ENCODE measurements at regions not wholly inside any gene's neighbourhood (a gene's known extent, or its start where the extent isn't known, plus 50 kb on each side); places are given as distances from the start of the nearest gene placed in this dataset.

DNA sequence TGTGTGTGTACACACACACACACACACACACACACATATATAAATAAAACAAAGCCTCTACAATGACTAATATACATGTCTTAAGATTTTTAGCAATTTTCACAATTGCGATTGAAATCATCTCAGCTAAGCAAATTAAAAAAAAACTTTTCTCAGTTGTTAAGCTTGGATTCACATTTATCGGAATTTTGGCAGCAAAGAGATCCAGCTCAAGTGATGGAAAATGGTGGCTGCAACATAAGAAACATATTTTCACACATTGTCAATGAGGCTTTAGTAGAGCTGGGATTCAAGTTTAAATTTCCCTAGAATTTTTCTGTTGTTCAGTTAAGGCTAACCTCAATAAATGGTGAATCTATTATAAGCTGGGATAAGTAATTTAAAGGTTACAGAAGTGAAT, 768.6 kb upstream of the SORCS1 start:
- TF ChIP-seq, protein P1, sequence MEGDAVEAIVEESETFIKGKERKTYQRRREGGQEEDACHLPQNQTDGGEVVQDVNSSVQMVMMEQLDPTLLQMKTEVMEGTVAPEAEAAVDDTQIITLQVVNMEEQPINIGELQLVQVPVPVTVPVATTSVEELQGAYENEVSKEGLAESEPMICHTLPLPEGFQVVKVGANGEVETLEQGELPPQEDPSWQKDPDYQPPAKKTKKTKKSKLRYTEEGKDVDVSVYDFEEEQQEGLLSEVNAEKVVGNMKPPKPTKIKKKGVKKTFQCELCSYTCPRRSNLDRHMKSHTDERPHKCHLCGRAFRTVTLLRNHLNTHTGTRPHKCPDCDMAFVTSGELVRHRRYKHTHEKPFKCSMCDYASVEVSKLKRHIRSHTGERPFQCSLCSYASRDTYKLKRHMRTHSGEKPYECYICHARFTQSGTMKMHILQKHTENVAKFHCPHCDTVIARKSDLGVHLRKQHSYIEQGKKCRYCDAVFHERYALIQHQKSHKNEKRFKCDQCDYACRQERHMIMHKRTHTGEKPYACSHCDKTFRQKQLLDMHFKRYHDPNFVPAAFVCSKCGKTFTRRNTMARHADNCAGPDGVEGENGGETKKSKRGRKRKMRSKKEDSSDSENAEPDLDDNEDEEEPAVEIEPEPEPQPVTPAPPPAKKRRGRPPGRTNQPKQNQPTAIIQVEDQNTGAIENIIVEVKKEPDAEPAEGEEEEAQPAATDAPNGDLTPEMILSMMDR (IDR thresholded peaks at IDR 0.05; ENCODE audit: low read depth, low read length), result no peak
- Histone ChIP-seq H3K27ac (ENCODE audit: low read depth, low read length) (no peak overlapping the region), H3K27me3 (ENCODE audit: control insufficient read depth, insufficient read depth, low read length) (no peaks in the 10 kb centered on the region), H3K4me3 (ENCODE audit: low read depth, low read length) (no peak overlapping the region), H3K9me3 (ENCODE audit: control insufficient read depth, insufficient read depth, low read length) (peaks cover 3% of the 10 kb centered on the region; the same call in 1 of the 2 replicates)
- CTCF ChIA-PET, result no interaction called here
- no peak for DNase-seq (ENCODE audit: low read depth, low spot score)
- POLR2A ChIA-PET, result no interaction called here

DNA sequence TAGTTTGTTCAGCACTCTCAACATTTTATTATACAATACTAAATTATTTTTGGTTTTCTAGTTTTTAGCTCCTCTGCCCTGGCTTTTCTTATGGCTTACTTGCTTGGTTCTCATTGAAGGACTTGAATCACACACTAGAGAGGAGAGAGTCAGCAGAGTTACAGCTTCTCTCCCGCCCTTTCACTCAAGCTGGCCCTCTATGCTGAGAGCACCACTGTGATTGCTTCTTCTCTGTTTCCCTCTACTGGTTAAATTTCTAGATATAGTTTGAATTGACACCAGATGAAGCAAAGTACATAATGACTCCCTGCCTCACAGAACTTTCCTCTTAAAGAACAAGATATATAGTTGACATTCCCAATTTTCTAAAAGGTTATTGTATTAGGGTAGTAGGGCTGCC, 767.3 kb upstream of the SORCS1 start:
- Histone ChIP-seq H3K27ac (ENCODE audit: low read depth, low read length) (no peak overlapping the region), H3K4me3 (ENCODE audit: low read depth, low read length) (no peak overlapping the region), H3K27me3 (ENCODE audit: control insufficient read depth, insufficient read depth, low read length) (no peaks in the 10 kb centered on the region), H3K9me3 (ENCODE audit: control insufficient read depth, insufficient read depth, low read length) (peaks cover 4% of the 10 kb centered on the region; the same call in 1 of the 2 replicates)
- ChIA-PET POLR2A (no interaction called here), CTCF (interaction anchor here (0.6 kb wide), 1 partner anchor 468 kb away, joined by 7 read pairs; no protein-coding TSS in a partner anchor)
- TF ChIP-seq, protein P1 (IDR thresholded peaks at IDR 0.05; ENCODE audit: low read depth, low read length), result no peak
- no peak for DNase-seq (ENCODE audit: low read depth, low spot score)

DNA sequence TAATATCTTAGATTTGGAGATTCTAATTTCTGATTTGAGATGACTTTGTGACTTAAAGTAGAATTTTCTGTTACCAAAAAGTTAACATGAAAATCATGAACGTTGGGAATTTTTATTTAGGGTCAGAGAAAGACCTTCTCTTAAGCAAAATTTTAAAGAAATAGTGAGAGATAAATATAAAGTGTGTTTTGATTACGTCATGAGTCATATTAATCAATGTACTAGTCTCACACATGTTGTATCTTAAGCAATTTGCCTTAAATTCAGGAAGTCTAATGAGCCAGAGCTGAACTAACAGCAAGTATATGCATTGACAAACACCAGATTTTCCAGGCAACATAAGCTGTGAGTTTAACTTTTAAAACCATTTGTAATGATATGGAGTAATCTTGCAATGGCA, 765.5 kb upstream of the SORCS1 start:
- no peak overlapping the region for H3K27ac ChIP-seq (ENCODE audit: low read depth, low read length)
- TF ChIP-seq, protein P1 (IDR thresholded peaks at IDR 0.05; ENCODE audit: low read depth, low read length), result no peak
- peaks cover 4% of the 10 kb centered on the region; the same call in 1 of the 2 replicates for H3K9me3 ChIP-seq (ENCODE audit: control insufficient read depth, insufficient read depth, low read length)
- H3K4me3 ChIP-seq (ENCODE audit: low read depth, low read length), result no peak overlapping the region
- no peaks in the 10 kb centered on the region for H3K27me3 ChIP-seq (ENCODE audit: control insufficient read depth, insufficient read depth, low read length)
- POLR2A ChIA-PET, result no interaction called here
- DNase-seq (ENCODE audit: low read depth, low spot score), result no peak
- CTCF ChIA-PET, result no interaction called here

DNA sequence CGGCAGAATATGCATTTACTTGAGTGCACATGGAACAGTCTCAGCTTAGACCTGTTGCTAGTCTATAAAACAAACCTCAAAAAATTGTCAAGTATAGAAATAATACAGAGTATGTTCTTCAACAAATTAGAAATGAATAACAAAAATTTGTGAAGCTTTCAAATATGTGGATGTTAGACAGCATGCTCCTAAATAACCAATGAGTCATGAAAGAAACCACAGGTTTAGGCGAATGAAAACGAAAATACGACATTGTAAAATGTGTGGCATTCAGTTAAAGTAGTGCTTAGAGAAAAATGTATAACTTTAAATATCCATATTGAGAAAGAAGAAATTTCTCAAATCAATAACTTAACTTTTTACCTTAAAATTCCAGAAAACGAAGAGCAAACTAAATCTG, 760.0 kb upstream of the SORCS1 start:
- POLR2A ChIA-PET, result no interaction called here
- TF ChIP-seq, protein P1 (IDR thresholded peaks at IDR 0.05; ENCODE audit: low read depth, low read length), result no peak
- CTCF ChIA-PET, result no interaction called here

DNA sequence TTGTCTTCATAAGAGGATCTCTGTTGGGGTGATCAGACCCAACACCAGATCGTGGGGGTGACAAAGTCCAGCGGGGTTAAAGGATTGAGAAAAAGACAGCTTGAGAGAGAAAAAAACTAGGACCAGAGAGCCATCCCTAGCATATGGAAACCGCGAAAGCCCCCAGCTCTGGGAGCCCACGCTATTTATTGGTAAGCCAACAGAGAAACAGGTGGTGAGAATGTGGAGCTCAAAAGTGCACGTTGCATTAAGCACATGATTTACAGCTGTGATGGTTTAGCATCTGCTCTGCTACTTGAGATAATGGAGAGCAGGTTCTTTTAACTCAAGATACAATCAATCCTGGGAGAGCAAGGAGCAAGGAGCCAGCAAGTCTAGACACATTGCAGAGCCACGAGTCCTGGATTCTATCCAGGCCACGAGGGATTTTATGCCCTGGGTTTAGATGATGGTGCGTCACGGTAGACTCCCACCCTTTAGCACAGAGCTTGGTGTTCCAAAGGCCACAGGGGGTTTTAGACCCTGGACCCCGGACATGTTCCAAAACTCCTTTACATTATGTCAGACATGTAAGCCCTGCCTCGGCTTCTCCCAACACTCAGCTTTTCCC, 755.2 kb upstream of the SORCS1 start:
- POLR2A ChIA-PET, result no interaction called here
- CTCF ChIA-PET, result no interaction called here
- no peak for DNase-seq (ENCODE audit: low read depth, low spot score)
- Histone ChIP-seq H3K4me3 (ENCODE audit: low read depth, low read length) (no peak overlapping the region), H3K27me3 (ENCODE audit: control insufficient read depth, insufficient read depth, low read length) (no peaks in the 10 kb centered on the region), H3K27ac (ENCODE audit: low read depth, low read length) (no peak overlapping the region), H3K9me3 (ENCODE audit: control insufficient read depth, insufficient read depth, low read length) (peaks cover 27% of the 10 kb centered on the region)
- TF ChIP-seq, protein P1 (IDR thresholded peaks at IDR 0.05; ENCODE audit: low read depth, low read length), result no peak

More for the DNA sequence above, 760.0 kb upstream of the SORCS1 start:
- H3K4me3 ChIP-seq (ENCODE audit: low read depth, low read length), result no peak overlapping the region
- DNase-seq (ENCODE audit: low read depth, low spot score), result no peak
- no peaks in the 10 kb centered on the region for H3K27me3 ChIP-seq (ENCODE audit: control insufficient read depth, insufficient read depth, low read length)
- H3K27ac ChIP-seq (ENCODE audit: low read depth, low read length), result no peak overlapping the region
- H3K9me3 ChIP-seq (ENCODE audit: control insufficient read depth, insufficient read depth, low read length), result peaks cover 19% of the 10 kb centered on the region
